ENCODE measurements at regions not wholly inside any gene's neighbourhood (a gene's known extent, or its start where the extent isn't known, plus 50 kb on each side); places are given as distances from the start of the nearest gene placed in this dataset.

DNA sequence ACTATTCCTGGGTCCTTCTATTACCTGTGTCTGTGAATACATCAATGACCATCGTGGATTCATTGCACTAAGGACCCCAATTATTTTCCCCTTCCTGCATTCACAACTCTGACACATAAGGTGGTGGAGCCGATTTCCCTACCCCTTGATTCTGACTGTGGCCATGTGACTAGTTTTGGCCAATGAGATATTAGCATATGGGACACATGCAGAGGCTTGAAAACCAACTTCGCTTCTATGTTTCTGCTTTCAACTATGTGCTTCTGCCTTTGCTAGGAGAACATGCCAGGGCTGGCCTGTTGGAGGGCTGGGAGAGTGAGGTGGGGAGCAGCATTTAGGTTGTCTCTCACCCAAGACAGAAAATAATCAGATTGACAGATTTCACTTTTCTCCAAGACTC lies 483.1 kb upstream of the JAG1 start:
- peaks cover 0 to 7% of the 10 kb centered on the region in 2 experiments; a peak in 1 of 4 replicates for H3K4me1 ChIP-seq (ENCODE audit: control insufficient read depth in 1 of 2, insufficient read depth in 2 of 2, low read depth in 1 of 2, low read length in 1 of 2)
- DNase-seq = no peak
- no peak overlapping the region for H2AFZ ChIP-seq (ENCODE audit: low read depth)
- H3K9me3 ChIP-seq = no peaks in the 10 kb centered on the region
- H3F3A ChIP-seq (replicated peaks; ENCODE audit: insufficient read depth) = peaks cover 8% of the 10 kb centered on the region
- 93% methylated on average over 3 of the region's 3 CpGs for WGBS (ENCODE audit: low lambda C conversion rate)
- H4K20me1 ChIP-seq (ENCODE audit: insufficient read depth) = no peaks in the 10 kb centered on the region
- H3K79me2 ChIP-seq (ENCODE audit: insufficient read depth) = no peaks in the 10 kb centered on the region
- no peaks in the 10 kb centered on the region for H3K9me2 ChIP-seq
- H3K4me2 ChIP-seq = no peak overlapping the region
- POLR2A ChIA-PET = no interaction called here
- TF ChIP-seq RCOR1 (IDR thresholded peaks at IDR 0.05; ENCODE audit: low read length) (no peak), RFX5 (IDR thresholded peaks at IDR 0.05; ENCODE audit: low read length) (no peak), GATA2 (CRISPR knock-in tag; IDR thresholded peaks at IDR 0.05) (no peak)
- TF ChIP-seq, protein P1, sequence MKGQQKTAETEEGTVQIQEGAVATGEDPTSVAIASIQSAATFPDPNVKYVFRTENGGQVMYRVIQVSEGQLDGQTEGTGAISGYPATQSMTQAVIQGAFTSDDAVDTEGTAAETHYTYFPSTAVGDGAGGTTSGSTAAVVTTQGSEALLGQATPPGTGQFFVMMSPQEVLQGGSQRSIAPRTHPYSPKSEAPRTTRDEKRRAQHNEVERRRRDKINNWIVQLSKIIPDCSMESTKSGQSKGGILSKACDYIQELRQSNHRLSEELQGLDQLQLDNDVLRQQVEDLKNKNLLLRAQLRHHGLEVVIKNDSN (IDR thresholded peaks at IDR 0.05; ENCODE audit: borderline replicate concordance, low read depth) = peak; percentile 22; the same call in 1 of the 2 replicates
- TF ChIP-seq, protein P2, sequence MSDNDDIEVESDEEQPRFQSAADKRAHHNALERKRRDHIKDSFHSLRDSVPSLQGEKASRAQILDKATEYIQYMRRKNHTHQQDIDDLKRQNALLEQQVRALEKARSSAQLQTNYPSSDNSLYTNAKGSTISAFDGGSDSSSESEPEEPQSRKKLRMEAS (IDR thresholded peaks at IDR 0.05; ENCODE audit: low read depth) = no peak
- no peak overlapping the region for H3K4me3 ChIP-seq (ENCODE audit: low read depth in 2 of 2, low read length in 1 of 2)
- H3K36me3 ChIP-seq (replicated peaks in 1 of 2; ENCODE audit: control insufficient read depth in 1 of 2, insufficient read depth in 2 of 2, low read length in 1 of 2) = no peaks in the 10 kb centered on the region
- H3K27me3 ChIP-seq (ENCODE audit: insufficient read depth) = no peaks in the 10 kb centered on the region
- H3K27ac ChIP-seq (ENCODE audit: low read depth in 2 of 2, low read length in 1 of 2) = no peak overlapping the region
- CTCF ChIA-PET = no interaction called here
- no peak overlapping the region for H3K9ac ChIP-seq

DNA sequence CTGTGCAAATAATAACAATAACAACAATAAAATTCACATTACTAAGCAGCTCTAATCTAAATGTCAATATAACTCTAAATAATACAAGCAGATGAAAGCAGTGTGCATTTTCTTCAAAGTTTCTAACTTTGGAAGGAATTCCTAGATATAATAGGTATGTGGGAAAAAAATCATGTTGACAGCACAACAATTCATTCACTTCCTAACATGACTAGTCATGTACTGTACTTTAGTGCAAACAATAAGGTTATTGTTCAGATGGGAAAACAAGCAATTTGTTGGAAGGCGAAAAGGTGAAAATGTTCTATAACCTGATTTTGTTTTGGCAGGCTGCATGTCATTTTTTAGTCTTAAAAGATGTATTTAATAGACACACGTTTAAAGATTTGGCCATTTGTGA lies 484.3 kb upstream of the JAG1 start:
- TF ChIP-seq RXRA (IDR thresholded peaks at IDR 0.05; ENCODE audit: borderline replicate concordance, low read depth) (no peak), YY1 (IDR thresholded peaks at IDR 0.05; ENCODE audit: low read depth) (no peak), JUND (IDR thresholded peaks at IDR 0.05) (no peak)
- TF ChIP-seq, protein P3, sequence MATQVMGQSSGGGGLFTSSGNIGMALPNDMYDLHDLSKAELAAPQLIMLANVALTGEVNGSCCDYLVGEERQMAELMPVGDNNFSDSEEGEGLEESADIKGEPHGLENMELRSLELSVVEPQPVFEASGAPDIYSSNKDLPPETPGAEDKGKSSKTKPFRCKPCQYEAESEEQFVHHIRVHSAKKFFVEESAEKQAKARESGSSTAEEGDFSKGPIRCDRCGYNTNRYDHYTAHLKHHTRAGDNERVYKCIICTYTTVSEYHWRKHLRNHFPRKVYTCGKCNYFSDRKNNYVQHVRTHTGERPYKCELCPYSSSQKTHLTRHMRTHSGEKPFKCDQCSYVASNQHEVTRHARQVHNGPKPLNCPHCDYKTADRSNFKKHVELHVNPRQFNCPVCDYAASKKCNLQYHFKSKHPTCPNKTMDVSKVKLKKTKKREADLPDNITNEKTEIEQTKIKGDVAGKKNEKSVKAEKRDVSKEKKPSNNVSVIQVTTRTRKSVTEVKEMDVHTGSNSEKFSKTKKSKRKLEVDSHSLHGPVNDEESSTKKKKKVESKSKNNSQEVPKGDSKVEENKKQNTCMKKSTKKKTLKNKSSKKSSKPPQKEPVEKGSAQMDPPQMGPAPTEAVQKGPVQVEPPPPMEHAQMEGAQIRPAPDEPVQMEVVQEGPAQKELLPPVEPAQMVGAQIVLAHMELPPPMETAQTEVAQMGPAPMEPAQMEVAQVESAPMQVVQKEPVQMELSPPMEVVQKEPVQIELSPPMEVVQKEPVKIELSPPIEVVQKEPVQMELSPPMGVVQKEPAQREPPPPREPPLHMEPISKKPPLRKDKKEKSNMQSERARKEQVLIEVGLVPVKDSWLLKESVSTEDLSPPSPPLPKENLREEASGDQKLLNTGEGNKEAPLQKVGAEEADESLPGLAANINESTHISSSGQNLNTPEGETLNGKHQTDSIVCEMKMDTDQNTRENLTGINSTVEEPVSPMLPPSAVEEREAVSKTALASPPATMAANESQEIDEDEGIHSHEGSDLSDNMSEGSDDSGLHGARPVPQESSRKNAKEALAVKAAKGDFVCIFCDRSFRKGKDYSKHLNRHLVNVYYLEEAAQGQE (IDR thresholded peaks at IDR 0.05; ENCODE audit: low read depth, low read length) = no peak

More for the DNA sequence above, 484.3 kb upstream of the JAG1 start:
- H3K36me3 ChIP-seq (replicated peaks in 1 of 2; ENCODE audit: control insufficient read depth in 1 of 2, insufficient read depth in 2 of 2, low read length in 1 of 2) = no peaks in the 10 kb centered on the region
- H3K27me3 ChIP-seq (ENCODE audit: insufficient read depth) = no peaks in the 10 kb centered on the region
- H2AFZ ChIP-seq (ENCODE audit: low read depth) = no peak overlapping the region
- H3F3A ChIP-seq (replicated peaks; ENCODE audit: insufficient read depth) = peaks cover 8% of the 10 kb centered on the region
- 73% methylated on average over 2 of the region's 2 CpGs for WGBS (ENCODE audit: low lambda C conversion rate)
- H3K9me3 ChIP-seq = no peaks in the 10 kb centered on the region
- H3K4me3 ChIP-seq (ENCODE audit: low read depth in 2 of 2, low read length in 1 of 2) = no peak overlapping the region
- no peaks in the 10 kb centered on the region for H3K9me2 ChIP-seq
- H3K27ac ChIP-seq (ENCODE audit: low read depth in 2 of 2, low read length in 1 of 2) = no peak overlapping the region
- H3K4me2 ChIP-seq = no peak overlapping the region
- CTCF ChIA-PET = no interaction called here
- POLR2A ChIA-PET = no interaction called here
- no peaks in the 10 kb centered on the region for H3K79me2 ChIP-seq (ENCODE audit: insufficient read depth)
- H4K20me1 ChIP-seq (ENCODE audit: insufficient read depth) = no peaks in the 10 kb centered on the region
- DNase-seq = no peak
- no peak overlapping the region for H3K9ac ChIP-seq
- peaks cover 0 to 7% of the 10 kb centered on the region in 2 experiments; a peak in 1 of 4 replicates for H3K4me1 ChIP-seq (ENCODE audit: control insufficient read depth in 1 of 2, insufficient read depth in 2 of 2, low read depth in 1 of 2, low read length in 1 of 2)
